DND-41 (cell line): ENCODE measurements at regions not wholly inside any gene's neighbourhood (a gene's known extent, or its start where the extent isn't known, plus 50 kb on each side); places are given as distances from the start of the nearest gene placed in this dataset.

ENCODE experiments used
- EZH2 ChIP-seq: IDR thresholded peaks from 3 replicates; pipeline ENCODE4 v1.6.1; 2012; ENCODE audit warnings: borderline replicate concordance, low read depth, mild to moderate bottlenecking, moderate library complexity, low read length, inconsistent platforms; ENCODE audit not compliant: severe bottlenecking
- TF ChIP-seq, protein P1 (sequence below): IDR thresholded peaks from 2 replicates; pipeline ENCODE4 v1.5.1; 2012; ENCODE audit warnings: borderline replicate concordance, low read length, moderate library complexity, mild to moderate bottlenecking; ENCODE audit not compliant: poor library complexity, severe bottlenecking; ENCODE audit errors: extremely low read depth

DNA sequence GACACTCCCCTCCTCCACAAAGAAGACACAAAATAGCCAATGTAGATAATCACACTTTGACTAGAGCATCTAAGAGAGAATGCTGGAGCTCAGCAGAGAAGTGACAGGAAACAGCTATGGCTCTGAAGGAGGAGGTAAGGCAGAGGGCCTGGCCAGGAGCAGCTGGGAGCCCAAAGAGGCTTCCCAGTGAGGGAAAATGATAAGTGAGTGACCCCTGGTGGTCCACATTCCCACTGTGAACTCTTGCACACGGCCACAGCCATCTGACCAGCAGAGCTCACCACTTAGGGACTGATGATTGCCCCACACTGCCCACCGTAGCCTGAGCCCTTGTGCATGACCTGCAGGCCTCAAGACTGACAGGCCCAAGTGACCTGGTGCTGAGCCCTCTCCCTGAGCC lies 162.7 kb upstream of the GALNTL6 start:
- TF ChIP-seq, protein P1, sequence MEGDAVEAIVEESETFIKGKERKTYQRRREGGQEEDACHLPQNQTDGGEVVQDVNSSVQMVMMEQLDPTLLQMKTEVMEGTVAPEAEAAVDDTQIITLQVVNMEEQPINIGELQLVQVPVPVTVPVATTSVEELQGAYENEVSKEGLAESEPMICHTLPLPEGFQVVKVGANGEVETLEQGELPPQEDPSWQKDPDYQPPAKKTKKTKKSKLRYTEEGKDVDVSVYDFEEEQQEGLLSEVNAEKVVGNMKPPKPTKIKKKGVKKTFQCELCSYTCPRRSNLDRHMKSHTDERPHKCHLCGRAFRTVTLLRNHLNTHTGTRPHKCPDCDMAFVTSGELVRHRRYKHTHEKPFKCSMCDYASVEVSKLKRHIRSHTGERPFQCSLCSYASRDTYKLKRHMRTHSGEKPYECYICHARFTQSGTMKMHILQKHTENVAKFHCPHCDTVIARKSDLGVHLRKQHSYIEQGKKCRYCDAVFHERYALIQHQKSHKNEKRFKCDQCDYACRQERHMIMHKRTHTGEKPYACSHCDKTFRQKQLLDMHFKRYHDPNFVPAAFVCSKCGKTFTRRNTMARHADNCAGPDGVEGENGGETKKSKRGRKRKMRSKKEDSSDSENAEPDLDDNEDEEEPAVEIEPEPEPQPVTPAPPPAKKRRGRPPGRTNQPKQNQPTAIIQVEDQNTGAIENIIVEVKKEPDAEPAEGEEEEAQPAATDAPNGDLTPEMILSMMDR: peak; percentile 6
- no peak for TF ChIP-seq EZH2
